IPS DF 4.7 (cell line): ENCODE measurements at regions not wholly inside any gene's neighbourhood (a gene's known extent, or its start where the extent isn't known, plus 50 kb on each side); places are given as distances from the start of the nearest gene placed in this dataset.

Experiments used
- DNase-seq: peaks from one replicate; pipeline ENCODE4 v3.0.0-alpha.2; 2013; ENCODE audit warnings: low spot score; ENCODE audit errors: extremely low read depth

GRCh38 chr2:15733867-15734673 lies 142.4 kb downstream of the DDX1 start:
- DNase-seq: no peak

GRCh38 chr2:15734674-15735483 lies 143.2 kb downstream of the DDX1 start:
- DNase-seq: no peak

GRCh38 chr2:15735484-15736326 lies 144.0 kb downstream of the DDX1 start:
- no peak for DNase-seq

GRCh38 chr2:15736396-15737180 lies 144.9 kb downstream of the DDX1 start:
- DNase-seq: no peak

DNA sequence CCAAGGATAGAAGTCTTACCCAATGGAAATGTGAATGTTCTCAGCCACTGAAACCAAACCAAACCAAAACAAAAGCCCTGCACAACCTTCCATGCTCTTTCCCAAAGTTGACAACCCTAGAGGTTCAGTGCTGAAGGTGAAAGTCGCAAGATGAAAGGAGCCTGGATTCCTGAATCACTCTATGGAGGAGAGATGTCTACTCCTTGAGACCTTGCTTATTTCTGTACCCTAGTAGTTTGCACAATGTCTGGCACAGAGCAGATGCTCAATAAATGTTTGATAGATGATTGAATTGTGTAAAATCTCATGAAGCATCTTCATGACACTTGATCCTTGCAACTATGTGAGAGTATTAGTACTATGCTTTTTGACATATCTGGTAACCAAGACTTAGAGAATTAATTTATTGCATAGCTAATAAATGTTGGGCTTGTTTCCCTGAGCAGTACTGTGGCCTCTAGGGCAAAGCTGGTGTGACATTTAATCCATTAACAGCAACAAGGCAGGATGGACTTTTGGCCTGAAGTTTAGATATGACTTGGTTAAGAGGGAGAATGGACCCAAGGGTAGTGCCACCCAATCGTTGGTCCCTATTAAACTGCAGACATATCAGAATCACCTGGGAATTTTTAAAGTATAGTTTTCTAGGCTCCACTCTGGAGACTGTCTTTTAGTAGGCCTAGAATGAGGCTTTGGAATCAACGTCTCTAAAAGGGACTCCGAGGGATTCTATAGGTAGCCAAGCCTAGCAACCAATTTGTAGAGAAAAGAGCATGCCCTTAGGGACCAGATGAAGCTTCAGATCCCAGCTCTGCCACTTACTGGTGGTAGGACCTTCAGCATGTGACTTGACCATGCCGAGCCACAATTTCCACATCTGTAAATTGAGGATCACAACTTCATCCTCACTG lies 145.9 kb downstream of the DDX1 start:
- no peak for DNase-seq

- DNase-seq: no peak
These were observed 146.5 kb downstream of the DDX1 start for GRCh38 chr2:15738225-15738546.

DNA sequence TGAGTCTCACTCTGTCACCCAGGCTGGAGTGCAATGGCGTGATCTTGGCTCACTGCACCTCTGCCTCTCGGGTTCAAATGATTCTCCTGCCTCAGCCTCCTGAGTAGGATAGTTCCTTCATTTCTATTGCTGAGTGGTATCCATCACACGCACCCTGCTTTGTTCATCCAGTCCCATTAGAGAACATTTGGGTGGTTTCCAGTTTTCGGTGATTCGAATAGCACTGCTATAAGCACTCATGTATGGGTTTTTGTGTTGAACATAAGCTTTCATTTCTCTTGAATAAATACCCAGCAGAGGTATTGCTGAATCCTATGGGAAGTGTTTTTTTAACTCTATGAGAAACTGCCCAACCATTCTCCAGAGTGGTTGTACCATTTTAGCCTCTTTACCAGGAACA lies 147.3 kb downstream of the DDX1 start:
- no peak for DNase-seq

- DNase-seq: no peak
These were observed 153.2 kb downstream of the DDX1 start for GRCh38 chr2:15744820-15745219.

- no peak for DNase-seq
These were observed 153.7 kb downstream of the DDX1 start for GRCh38 chr2:15745350-15745749.

GRCh38 chr2:15745907-15746702 lies 154.4 kb downstream of the DDX1 start:
- no peak for DNase-seq

DNA sequence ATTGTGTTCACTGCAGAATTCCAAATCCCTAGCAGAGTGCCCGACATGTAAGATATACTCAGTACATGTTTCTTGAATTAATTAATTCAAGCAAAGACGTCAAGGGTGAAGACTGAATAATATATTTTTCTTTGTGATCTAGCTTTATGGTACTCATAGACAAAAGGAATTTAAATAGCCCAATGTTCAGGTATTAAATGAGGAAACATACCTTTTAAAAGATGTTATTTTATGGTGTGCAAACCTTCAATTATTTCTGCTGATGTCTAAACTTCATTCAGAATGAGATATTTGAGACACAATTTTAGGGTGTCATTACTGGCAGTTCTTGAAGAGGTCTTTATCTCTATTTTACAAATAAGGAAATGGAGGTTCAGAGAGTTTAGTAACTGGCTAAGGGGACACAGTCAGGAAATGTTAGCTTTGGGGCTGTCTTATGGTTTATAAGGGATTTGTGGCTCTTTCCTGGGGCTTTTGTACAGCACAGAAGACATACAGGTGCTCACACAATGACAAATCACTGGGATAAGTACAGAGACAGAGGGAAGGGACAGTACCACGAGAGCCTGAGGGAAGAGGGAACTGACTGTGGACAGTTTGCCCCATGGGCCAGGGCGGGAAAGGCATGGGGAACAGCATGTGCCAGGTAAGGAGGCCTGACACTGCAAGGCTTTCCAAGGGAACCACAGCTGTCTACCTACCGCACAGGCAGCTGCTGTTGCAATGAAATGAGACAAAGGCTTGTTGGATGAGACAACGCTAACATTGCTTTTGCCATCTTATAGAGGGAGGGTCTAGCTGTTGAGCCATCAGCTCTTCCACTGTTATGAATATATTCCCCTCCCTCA lies 155.3 kb downstream of the DDX1 start:
- no peak for DNase-seq

GRCh38 chr2:15747603-15748471 lies 156.2 kb downstream of the DDX1 start:
- DNase-seq: no peak

DNA sequence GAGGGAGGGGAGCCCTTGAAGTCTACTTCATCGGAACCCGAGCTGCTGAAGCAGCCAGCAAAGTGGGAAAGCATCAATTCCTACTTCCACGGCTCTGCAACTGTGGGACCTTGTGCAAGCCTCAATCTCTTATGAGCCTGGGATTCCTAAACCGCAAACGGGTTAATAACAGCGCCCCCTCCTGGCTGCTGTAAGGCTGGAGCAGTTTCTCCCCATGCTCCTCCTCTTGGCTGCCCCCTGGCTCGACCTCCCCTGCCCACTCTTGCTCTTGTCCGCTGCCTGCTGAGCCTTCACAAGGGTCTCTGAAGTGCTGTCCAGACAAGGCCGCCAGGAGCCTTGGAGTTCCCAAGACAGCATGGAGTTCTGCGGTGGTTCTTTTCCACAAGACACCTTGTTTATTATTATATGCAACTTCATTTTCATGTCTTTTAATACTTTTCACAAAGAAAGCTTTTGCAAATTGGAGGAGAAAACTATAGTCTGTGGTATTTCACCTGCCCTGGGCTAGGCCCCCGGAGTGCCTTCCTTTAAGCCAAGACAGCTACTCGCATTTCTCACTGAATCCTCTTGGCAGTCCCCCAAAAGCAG lies 157.2 kb downstream of the DDX1 start:
- DNase-seq: peak; percentile 46

DNA sequence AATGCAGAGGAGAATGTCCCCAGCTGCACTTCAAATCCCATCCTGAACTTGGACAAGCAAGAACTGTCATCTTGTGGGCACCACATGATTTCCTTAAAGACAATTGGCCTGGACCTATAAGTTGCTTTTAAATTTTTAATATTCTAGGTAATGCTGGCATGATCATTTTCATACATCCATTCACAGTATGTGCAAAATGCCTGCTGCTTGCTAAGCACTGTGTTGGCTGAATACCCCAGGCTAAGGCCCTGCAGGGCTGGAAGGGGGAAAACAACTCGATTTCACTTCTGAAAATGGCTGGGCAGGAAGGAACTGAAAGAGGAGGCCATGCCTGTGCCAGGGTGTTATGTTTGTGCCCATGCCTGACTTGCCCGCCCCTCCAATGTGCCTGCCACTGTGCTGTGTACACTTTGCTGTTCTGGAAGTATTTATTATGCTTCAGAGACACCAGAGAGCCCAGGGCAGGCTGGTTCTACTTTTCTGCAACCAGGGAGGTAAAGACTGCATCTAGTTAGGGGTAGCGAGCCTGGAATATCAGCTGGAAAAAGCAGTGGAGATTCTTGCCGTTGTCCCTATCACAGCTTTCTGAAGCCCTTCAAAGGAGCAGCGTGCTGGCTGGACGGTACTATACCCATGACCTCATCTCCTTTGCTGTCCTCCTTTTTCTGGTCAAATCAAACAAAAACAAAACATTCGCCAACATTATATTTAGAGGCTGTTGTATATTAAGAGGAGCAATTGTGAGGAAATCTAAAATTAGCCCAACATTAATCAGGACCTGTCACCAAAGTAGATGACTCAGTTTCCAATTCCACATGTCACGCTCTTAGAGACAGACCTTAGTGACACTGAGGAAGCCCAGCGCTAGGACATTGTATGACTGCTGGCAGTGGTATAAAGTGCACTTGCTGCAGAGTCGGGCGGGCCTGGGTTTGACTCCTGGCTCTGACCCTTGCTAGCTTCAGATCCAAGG lies 158.1 kb downstream of the DDX1 start:
- DNase-seq: no peak

- no peak for DNase-seq
These were observed 158.8 kb downstream of the DDX1 start for GRCh38 chr2:15750433-15750814.

DNA sequence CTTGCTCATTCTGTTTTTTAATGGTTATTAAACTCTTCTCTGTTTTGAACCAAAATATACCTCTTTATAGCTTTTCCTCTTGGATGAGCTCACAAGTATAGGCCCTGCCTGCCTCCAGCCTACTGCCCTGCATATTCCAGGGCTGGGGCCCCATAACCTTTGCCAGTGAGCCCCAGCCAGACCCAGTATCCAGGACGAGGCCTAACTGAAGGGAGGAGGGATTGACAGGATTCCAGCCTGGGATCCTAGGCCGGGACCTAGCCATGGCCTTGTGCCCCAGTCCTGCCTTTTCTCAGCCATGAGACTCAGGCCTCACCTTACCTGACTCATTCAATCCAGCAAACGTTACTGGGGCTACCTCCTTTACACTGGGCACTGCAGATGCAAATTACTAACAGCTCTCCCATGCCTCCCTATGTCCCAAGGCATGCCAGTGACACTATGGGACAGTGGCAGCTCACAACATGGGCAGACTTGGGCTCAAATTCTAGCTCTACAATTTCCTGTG lies 159.2 kb downstream of the DDX1 start:
- DNase-seq: no peak
